ENCODE measurements at regions not wholly inside any gene's neighbourhood (a gene's known extent, or its start where the extent isn't known, plus 50 kb on each side); places are given as distances from the start of the nearest gene placed in this dataset.

GRCh38 chr2:144663207-144663606 is 143.3 kb upstream of the ZEB2 start:
- TF ChIP-seq EGR1 (IDR thresholded peaks at IDR 0.05; ENCODE audit: low read depth) (no peak), YY1 (IDR thresholded peaks at IDR 0.05; ENCODE audit: extremely low read depth, insufficient replicate concordance, low read depth, low read length) (no peak), FOSL1 (IDR thresholded peaks at IDR 0.05; ENCODE audit: low read depth) (no peak), CTCF (IDR thresholded peaks at IDR 0.05 in 2 of 3, conservative IDR thresholded peaks at IDR 0.05 in 1 of 3; ENCODE audit: borderline replicate concordance in 1 of 3, insufficient read depth in 1 of 3, low read depth in 2 of 3, low read length in 2 of 3) (no peak), TCF7L2 (IDR thresholded peaks at IDR 0.05; ENCODE audit: borderline replicate concordance, extremely low read depth, insufficient read depth, insufficient read length) (no peak), ELF1 (IDR thresholded peaks at IDR 0.05; ENCODE audit: borderline replicate concordance, low read depth) (no peak), RAD21 (IDR thresholded peaks at IDR 0.05; ENCODE audit: low read depth) (no peak), POLR2AphosphoS5 (IDR thresholded peaks at IDR 0.05; ENCODE audit: low read depth, low read length) (no peak)
